HEK293 (cell line): ENCODE measurements at regions not wholly inside any gene's neighbourhood (a gene's known extent, or its start where the extent isn't known, plus 50 kb on each side); places are given as distances from the start of the nearest gene placed in this dataset.

Source experiments
- CTCF ChIP-seq: fragments of 450-650 bp; formaldehyde crosslinking; IDR thresholded peaks from 2 replicates; pipeline ENCODE4 v1.5.1; 2016; ENCODE audit warnings: missing biosample characterization, missing genetic modification characterization
- GLI4 ChIP-seq: fragments of 450-650 bp; formaldehyde crosslinking; IDR thresholded peaks from 2 replicates; pipeline ENCODE4 v1.5.1; 2016; ENCODE audit warnings: missing biosample characterization, missing genetic modification characterization
- PRDM10 ChIP-seq: fragments of 450-650 bp; formaldehyde crosslinking; IDR thresholded peaks from 2 replicates; pipeline ENCODE4 v1.5.1; 2016; ENCODE audit warnings: missing biosample characterization, missing genetic modification characterization
- ZBTB26 ChIP-seq: fragments of 450-650 bp; formaldehyde crosslinking; optimal IDR thresholded peaks from 2 replicates; pipeline ENCODE3; 2016; ENCODE audit warnings: missing biosample characterization, mild to moderate bottlenecking, missing genetic modification characterization
- ZNF624 ChIP-seq: fragments of 450-650 bp; formaldehyde crosslinking; IDR thresholded peaks from 2 replicates; pipeline ENCODE4 v1.5.1; 2017; ENCODE audit warnings: missing biosample characterization, missing genetic modification characterization
- ZNF785 ChIP-seq: fragments of 450-650 bp; formaldehyde crosslinking; IDR thresholded peaks from 2 replicates; pipeline ENCODE4 v1.5.1; 2016; ENCODE audit warnings: missing biosample characterization, missing genetic modification characterization
- ZSCAN16 ChIP-seq: fragments of 450-650 bp; formaldehyde crosslinking; IDR thresholded peaks from 2 replicates; pipeline ENCODE4 v1.5.1; 2016; ENCODE audit warnings: missing biosample characterization, missing genetic modification characterization
- TF ChIP-seq, protein P1 (sequence below): fragments of 450-650 bp; IDR thresholded peaks from 2 replicates; pipeline ENCODE4 v1.5.1; 2018; ENCODE audit warnings: missing biosample characterization, mild to moderate bottlenecking, missing genetic modification characterization

GRCh38 chr1:29962831-29963247 is 726.5 kb downstream of the PTPRU start:
- TF ChIP-seq CTCF (no peak), ZNF624 (tag by site-specific recombination) (no peak), ZBTB26 (no peak), GLI4 (tag by site-specific recombination) (no peak), PRDM10 (no peak), ZSCAN16 (tag by site-specific recombination) (no peak), ZNF785 (tag by site-specific recombination) (no peak)
- TF ChIP-seq, protein P1, sequence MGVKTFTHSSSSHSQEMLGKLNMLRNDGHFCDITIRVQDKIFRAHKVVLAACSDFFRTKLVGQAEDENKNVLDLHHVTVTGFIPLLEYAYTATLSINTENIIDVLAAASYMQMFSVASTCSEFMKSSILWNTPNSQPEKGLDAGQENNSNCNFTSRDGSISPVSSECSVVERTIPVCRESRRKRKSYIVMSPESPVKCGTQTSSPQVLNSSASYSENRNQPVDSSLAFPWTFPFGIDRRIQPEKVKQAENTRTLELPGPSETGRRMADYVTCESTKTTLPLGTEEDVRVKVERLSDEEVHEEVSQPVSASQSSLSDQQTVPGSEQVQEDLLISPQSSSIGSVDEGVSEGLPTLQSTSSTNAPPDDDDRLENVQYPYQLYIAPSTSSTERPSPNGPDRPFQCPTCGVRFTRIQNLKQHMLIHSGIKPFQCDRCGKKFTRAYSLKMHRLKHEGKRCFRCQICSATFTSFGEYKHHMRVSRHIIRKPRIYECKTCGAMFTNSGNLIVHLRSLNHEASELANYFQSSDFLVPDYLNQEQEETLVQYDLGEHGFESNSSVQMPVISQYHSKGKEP (tag by site-specific recombination): no peak
